Prostate gland (tissue), 2 donors: ENCODE measurements at regions not wholly inside any gene's neighbourhood (a gene's known extent, or its start where the extent isn't known, plus 50 kb on each side); places are given as distances from the start of the nearest gene placed in this dataset.

Experiments used
- POLR2A ChIP-seq: fragments of 450-650 bp; IDR thresholded peaks from one replicate; pipeline ENCODE4 v1.6.1; 2016; ENCODE audit warnings: antibody characterized with exemption, mild to moderate bottlenecking
- POLR2AphosphoS5 ChIP-seq: sonication (generic); formaldehyde crosslinking; IDR thresholded peaks from one replicate; pipeline ENCODE4 v1.6.1; 2017; ENCODE audit warnings: antibody characterized with exemption
- TF ChIP-seq, protein P1 (sequence below), 4 experiments: fragments of 200-600 bp in 2 of 4; fragments of 450-650 bp in 2 of 4; sonication (generic) in 2 of 4; IDR thresholded peaks; 1 replicate in 3 of 4; 2 replicates in 1 of 4; pipeline ENCODE4 v1.5.1; 2016 to 2019; ENCODE audit warnings: antibody characterized with exemption in 4 of 4, mild to moderate bottlenecking in 2 of 4, moderate library complexity in 2 of 4

DNA sequence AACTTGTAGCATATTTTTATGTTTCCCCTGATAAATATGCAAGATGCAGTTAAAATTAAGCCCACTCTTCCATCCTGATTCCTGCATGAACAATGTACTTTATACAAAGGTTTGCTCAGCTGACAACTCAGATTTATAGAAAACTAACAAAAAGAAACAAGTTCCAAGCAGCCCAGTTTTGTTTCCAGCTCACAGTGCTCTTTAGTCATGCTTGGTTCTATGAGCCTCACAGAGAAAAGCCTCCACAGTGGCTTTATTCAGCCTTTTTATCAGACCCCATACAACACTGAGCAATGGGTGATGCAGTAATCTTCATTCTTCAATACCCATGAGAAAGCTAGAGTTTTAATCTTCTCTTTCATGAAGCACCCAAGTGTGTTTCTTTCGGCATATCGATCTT is 329.6 kb downstream of the SLCO4C1 start:
- TF ChIP-seq, protein P1, sequence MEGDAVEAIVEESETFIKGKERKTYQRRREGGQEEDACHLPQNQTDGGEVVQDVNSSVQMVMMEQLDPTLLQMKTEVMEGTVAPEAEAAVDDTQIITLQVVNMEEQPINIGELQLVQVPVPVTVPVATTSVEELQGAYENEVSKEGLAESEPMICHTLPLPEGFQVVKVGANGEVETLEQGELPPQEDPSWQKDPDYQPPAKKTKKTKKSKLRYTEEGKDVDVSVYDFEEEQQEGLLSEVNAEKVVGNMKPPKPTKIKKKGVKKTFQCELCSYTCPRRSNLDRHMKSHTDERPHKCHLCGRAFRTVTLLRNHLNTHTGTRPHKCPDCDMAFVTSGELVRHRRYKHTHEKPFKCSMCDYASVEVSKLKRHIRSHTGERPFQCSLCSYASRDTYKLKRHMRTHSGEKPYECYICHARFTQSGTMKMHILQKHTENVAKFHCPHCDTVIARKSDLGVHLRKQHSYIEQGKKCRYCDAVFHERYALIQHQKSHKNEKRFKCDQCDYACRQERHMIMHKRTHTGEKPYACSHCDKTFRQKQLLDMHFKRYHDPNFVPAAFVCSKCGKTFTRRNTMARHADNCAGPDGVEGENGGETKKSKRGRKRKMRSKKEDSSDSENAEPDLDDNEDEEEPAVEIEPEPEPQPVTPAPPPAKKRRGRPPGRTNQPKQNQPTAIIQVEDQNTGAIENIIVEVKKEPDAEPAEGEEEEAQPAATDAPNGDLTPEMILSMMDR (IDR thresholded peaks at IDR 0.05) = no peak
- no peak for TF ChIP-seq POLR2A
- no peak for TF ChIP-seq POLR2AphosphoS5
